Transverse colon (tissue), 4 donors: ENCODE measurements at regions not wholly inside any gene's neighbourhood (a gene's known extent, or its start where the extent isn't known, plus 50 kb on each side); places are given as distances from the start of the nearest gene placed in this dataset.
A peak's percentile ranks its signal among the peaks of the same experiment; 100 is the strongest.

ENCODE experiments used
- DNase-seq: peaks from one replicate; pipeline ENCODE4 v3.0.0-alpha.2; 2019
- H3K27ac ChIP-seq, 4 donors: fragments of 200-600 bp; sonication (generic); 2 replicates each; pipeline ENCODE4 v1.5.1; 2016 to 2018; ENCODE audit warnings: inconsistent platforms in 4 of 4
- H3K27me3 ChIP-seq: fragments of 200-600 bp; sonication (generic); 2 replicates; pipeline ENCODE4 v1.5.1; 2017; ENCODE audit warnings: inconsistent platforms
- H3K36me3 ChIP-seq, 4 donors: fragments of 200-600 bp; sonication (generic); 2 replicates each; pipeline ENCODE4 v1.5.1; 2017 to 2019; ENCODE audit warnings: inconsistent platforms in 4 of 4
- H3K4me1 ChIP-seq, 4 donors: fragments of 200-600 bp; sonication (generic); 2 replicates each; pipeline ENCODE4 v1.5.1; 2017 to 2020; ENCODE audit warnings: inconsistent platforms in 4 of 4
- H3K4me3 ChIP-seq, 4 donors: fragments of 200-600 bp; sonication (generic); 1 replicate in 1 of 4; 2 replicates in 3 of 4; pipeline versions ENCODE4 v1.5.1 to v1.6.1; 2017 to 2019; ENCODE audit warnings: inconsistent platforms in 4 of 4
- H3K9me3 ChIP-seq, 2 donors: fragments of 200-600 bp; sonication (generic); 2 replicates each; pipeline ENCODE4 v1.5.1; 2017 to 2019; ENCODE audit warnings: inconsistent platforms in 2 of 2
- CTCF ChIP-seq, 5 experiments: fragments of 200-600 bp in 3 of 5; fragments of 450-650 bp in 2 of 5; sonication (generic) in 3 of 5; IDR thresholded peaks; 1 replicate in 2 of 5; 2 replicates in 3 of 5; pipeline ENCODE4 v1.5.1; 2016 to 2017; ENCODE audit warnings: antibody characterized with exemption in 5 of 5, inconsistent platforms in 3 of 5, mild to moderate bottlenecking in 2 of 5, moderate library complexity in 1 of 5
- EP300 ChIP-seq: sonication (generic); formaldehyde crosslinking; IDR thresholded peaks from one replicate; pipeline ENCODE4 v1.6.1; 2017; ENCODE audit warnings: antibody characterized with exemption, low read depth
- POLR2A ChIP-seq: fragments of 450-650 bp; IDR thresholded peaks from one replicate; pipeline ENCODE4 v1.6.1; 2016; ENCODE audit warnings: antibody characterized with exemption, mild to moderate bottlenecking, moderate library complexity
- POLR2AphosphoS5 ChIP-seq, 3 donors: sonication (generic); formaldehyde crosslinking; IDR thresholded peaks; one replicate each; pipeline ENCODE4 v1.6.1; 2016; ENCODE audit warnings: antibody characterized with exemption in 3 of 3
- WGBS, 2 donors: methylation state at CpG; one replicate each; pipeline ENCODE4 v1.1.5; 2018; ENCODE audit warnings: low coverage in 1 of 2; 5-methylcytosine and 5-hydroxymethylcytosine counted together
- in situ Hi-C, 4 donors: fragments of 200-750 bp; cut with MboI; loops; one replicate each; pipeline versions ENCODE4 v1.15.0 to v1.15.1; 2017; ENCODE audit warnings: low sequenced_read_pairs in 3 of 4, low pct_ligation_motif_present in 1 of 4, low pct_unique_long_range_greater_than_20kb in 1 of 4
- intact Hi-C: fragments of 100-400 bp; cut with DNase I; formaldehyde crosslinking; loops from one replicate; pipeline ENCODE4 v1.15.1; 2023; ENCODE audit warnings: low total_unique reads

DNA sequence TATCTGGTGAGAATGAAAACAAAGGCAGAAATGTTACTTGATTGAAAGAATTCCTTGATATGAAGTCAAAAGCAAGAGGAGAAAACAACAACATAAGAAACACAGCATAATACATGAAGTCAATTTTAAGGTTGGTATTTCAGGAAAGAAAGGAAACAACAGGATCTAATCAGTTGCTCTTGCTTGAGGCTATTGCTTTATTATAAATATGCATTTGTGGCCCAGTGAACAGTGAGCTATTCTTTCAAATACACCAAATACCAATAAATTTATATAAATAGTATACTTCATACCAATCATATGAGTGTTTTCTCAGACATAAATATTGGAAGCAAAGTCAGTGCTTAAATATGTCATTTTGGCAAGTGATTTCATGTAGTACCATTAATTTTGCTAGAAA lies 806.6 kb downstream of the NXPH1 start:
- no peaks in the 10 kb centered on the region for H3K27me3 ChIP-seq
- DNase-seq, result no peak
- no peaks in the 10 kb centered on the region for H3K36me3 ChIP-seq
- H3K9me3 ChIP-seq, result peaks cover 0 to 9% of the 10 kb centered on the region in 2 donors
- in situ Hi-C loops (no loop called here), intact Hi-C loops (no loop called here)
- TF ChIP-seq POLR2A (no peak), POLR2AphosphoS5 (IDR thresholded peaks at IDR 0.05) (no peak), CTCF (IDR thresholded peaks at IDR 0.05) (no peak), EP300 (no peak)
- no peak overlapping the region for H3K27ac ChIP-seq
- no peaks in the 10 kb centered on the region for H3K4me1 ChIP-seq
- H3K4me3 ChIP-seq, result no peak overlapping the region

DNA sequence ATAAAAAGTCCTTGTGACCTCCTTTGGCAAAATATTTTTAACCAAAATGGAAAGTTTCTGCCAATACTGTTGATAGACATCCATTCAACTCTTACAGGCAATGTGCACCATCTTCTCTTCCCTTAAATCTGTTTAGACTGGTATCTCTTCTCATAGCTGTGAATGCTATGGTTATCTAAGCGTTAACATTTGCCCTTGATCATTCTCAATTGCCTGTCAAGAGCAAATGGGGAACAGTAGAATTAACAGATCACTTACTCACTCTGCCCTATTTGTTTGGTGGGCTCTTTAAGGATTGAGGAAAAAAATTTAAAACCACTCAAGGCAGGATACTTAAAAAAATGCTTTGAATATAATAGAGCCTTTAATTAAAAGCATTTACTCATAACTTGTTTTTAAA lies 808.4 kb downstream of the NXPH1 start:
- no peaks in the 10 kb centered on the region for H3K27me3 ChIP-seq

DNA sequence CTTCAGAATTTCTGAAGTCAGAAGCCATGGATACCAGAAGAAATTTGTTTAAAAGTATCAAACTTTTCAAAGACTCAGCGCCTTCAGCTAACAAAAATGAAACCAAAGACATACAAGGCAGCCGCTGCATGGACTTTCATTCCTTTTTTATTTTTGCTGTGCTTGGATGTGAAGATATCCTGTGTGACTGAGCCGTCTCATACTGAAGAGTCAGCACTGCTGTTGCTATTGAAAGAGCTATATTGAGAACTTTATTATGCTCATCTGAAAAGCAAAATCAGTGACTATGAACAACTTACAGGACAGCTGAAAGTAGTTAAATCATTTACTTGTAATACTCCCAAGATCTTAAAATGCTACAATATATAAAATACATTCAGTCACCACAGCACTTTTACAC lies 809.2 kb downstream of the NXPH1 start:
- intact Hi-C loops, result no loop called here

More for the DNA sequence above, 808.4 kb downstream of the NXPH1 start:
- DNase-seq, result no peak
- 87% methylated on average over 1 of the region's 1 CpG; no CpG with 5 or more reads in 1 of the 2 donors for WGBS, 2 donors
- Histone ChIP-seq H3K4me3 (no peak overlapping the region), H3K27ac (no peak overlapping the region), H3K4me1 (no peaks in the 10 kb centered on the region), H3K9me3 (peaks cover 0 to 9% of the 10 kb centered on the region in 2 donors), H3K36me3 (no peaks in the 10 kb centered on the region)
- intact Hi-C loops (no loop called here), in situ Hi-C loops (no loop called here)
- no peak for TF ChIP-seq POLR2A

GRCh38 chr7:9250876-9251275 lies 817.5 kb downstream of the NXPH1 start:
- TF ChIP-seq EP300, result no peak
- TF ChIP-seq POLR2AphosphoS5 (IDR thresholded peaks at IDR 0.05), result no peak
- TF ChIP-seq CTCF (IDR thresholded peaks at IDR 0.05), result no peak
- TF ChIP-seq POLR2A, result no peak
- Histone ChIP-seq H3K4me1 (no peaks in the 10 kb centered on the region), H3K27ac (no peak overlapping the region), H3K9me3 (peaks cover 3 to 4% of the 10 kb centered on the region in 2 donors), H3K27me3 (no peaks in the 10 kb centered on the region), H3K36me3 (no peaks in the 10 kb centered on the region), H3K4me3 (no peak overlapping the region)
- DNase-seq, result no peak
- WGBS, 2 donors, result 75% methylated on average over 4 of the region's 4 CpGs; no CpG with 5 or more reads in 1 of the 2 donors
- in situ Hi-C loops, result no loop called here
- intact Hi-C loops, result no loop called here

More for the DNA sequence above, 809.2 kb downstream of the NXPH1 start:
- no peak for DNase-seq
- Histone ChIP-seq H3K27ac (no peak overlapping the region), H3K4me1 (no peaks in the 10 kb centered on the region), H3K9me3 (peaks cover 0 to 3% of the 10 kb centered on the region in 2 donors), H3K36me3 (no peaks in the 10 kb centered on the region), H3K27me3 (no peaks in the 10 kb centered on the region), H3K4me3 (no peak overlapping the region)
- in situ Hi-C loops, result no loop called here
- WGBS, 2 donors, result 68 to 70% methylated on average over 3 of the region's 3 CpGs
- TF ChIP-seq POLR2A, result no peak
- no peak for TF ChIP-seq CTCF (IDR thresholded peaks at IDR 0.05)
- no peak for TF ChIP-seq POLR2AphosphoS5 (IDR thresholded peaks at IDR 0.05)
- no peak for TF ChIP-seq EP300

DNA sequence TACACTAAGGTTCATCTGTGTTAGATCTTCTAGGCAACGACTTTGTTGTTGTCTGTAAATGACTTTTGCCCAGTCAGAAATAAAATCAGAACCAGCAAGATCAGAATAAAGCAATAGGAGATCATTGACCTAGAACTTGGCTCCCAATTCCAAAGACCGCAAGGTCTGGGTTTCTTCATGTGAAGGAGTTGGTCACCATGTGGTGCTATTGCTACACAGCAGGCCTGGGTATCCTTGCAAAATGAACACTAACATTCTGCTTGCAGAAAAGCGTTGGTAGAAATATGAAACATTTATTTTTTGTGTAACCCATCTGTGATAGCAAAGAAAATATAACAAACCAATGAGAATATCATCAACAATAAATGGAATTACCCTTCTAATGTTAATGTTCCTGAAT lies 831.0 kb downstream of the NXPH1 start:
- TF ChIP-seq EP300, result no peak
- TF ChIP-seq CTCF (IDR thresholded peaks at IDR 0.05), result peak in 1 of 5 experiments; percentile 6
- DNase-seq, result no peak
- peaks cover 10 to 13% of the 10 kb centered on the region in 2 donors for H3K9me3 ChIP-seq
- in situ Hi-C loops, result no loop called here
- no peaks in the 10 kb centered on the region for H3K27me3 ChIP-seq
- WGBS, 2 donors, result 63 to 69% methylated on average over 3 of the region's 3 CpGs
- H3K27ac ChIP-seq, result no peak overlapping the region
- intact Hi-C loops, result no loop called here
- no peaks in the 10 kb centered on the region for H3K36me3 ChIP-seq
- H3K4me3 ChIP-seq, result no peak overlapping the region
- no peaks in the 10 kb centered on the region for H3K4me1 ChIP-seq
